ENCODE measurements at regions not wholly inside any gene's neighbourhood (a gene's known extent, or its start where the extent isn't known, plus 50 kb on each side); places are given as distances from the start of the nearest gene placed in this dataset.

GRCh38 chr3:66165660-66166059, 55.1 kb upstream of the SLC25A26 start:
- intact Hi-C loops (cut with DNase I), result no loop called here
- DNase-seq, result no peak
- no peak for ATAC-seq

GRCh38 chr3:66164155-66164554, 56.6 kb upstream of the SLC25A26 start:
- DNase-seq, result no peak
- intact Hi-C loops (cut with DNase I), result no loop called here
- no peak for ATAC-seq

- ATAC-seq (no peak), DNase-seq (no peak)
- intact Hi-C loops (cut with DNase I), result no loop called here
Measured at GRCh38 chr3:66163222-66163621, 57.6 kb upstream of the SLC25A26 start.

GRCh38 chr3:66162766-66163165, 58.0 kb upstream of the SLC25A26 start:
- ATAC-seq (no peak), DNase-seq (no peak)
- intact Hi-C loops (cut with DNase I), result no loop called here

- DNase-seq (no peak), ATAC-seq (no peak)
- intact Hi-C loops (cut with DNase I), result no loop called here
Measured at GRCh38 chr3:66158933-66159683, 61.7 kb upstream of the SLC25A26 start.

- peak; percentile 15 to 27 for ATAC-seq
- intact Hi-C loops (cut with DNase I), result loop anchor here in 1 of 2 donors (5.0 kb wide), 1 partner anchor 43 kb away; no protein-coding TSS in a partner anchor
Measured at GRCh38 chr3:66154444-66154861, 66.3 kb upstream of the SLC25A26 start.

GRCh38 chr3:66153481-66154443, 67.0 kb upstream of the SLC25A26 start:
- DNase-seq (no peak), ATAC-seq (peak; percentile 85)
- intact Hi-C loops (cut with DNase I), result loop anchor here in 1 of 2 donors (5.0 kb wide), 1 partner anchor 44 kb away; no protein-coding TSS in a partner anchor

More at GRCh38 chr3:66154444-66154861, 66.3 kb upstream of the SLC25A26 start:
- no peak for DNase-seq

GRCh38 chr3:66152336-66152735, 68.5 kb upstream of the SLC25A26 start:
- DNase-seq (no peak), ATAC-seq (no peak)
- intact Hi-C loops (cut with DNase I), result loop anchor here in 1 of 2 donors (5.0 kb wide), 1 partner anchor 45 kb away; no protein-coding TSS in a partner anchor

- ATAC-seq (no peak), DNase-seq (no peak)
- intact Hi-C loops (cut with DNase I), result loop anchor here in 1 of 2 donors (5.0 kb wide), 1 partner anchor 46 kb away; no protein-coding TSS in a partner anchor
Measured at GRCh38 chr3:66150977-66151376, 69.8 kb upstream of the SLC25A26 start.

- ATAC-seq (no peak), DNase-seq (no peak)
- intact Hi-C loops (cut with DNase I), result loop anchor here in 1 of 2 donors (10.0 kb wide), 1 partner anchor 364 kb away; no protein-coding TSS in a partner anchor
Measured at GRCh38 chr3:66149269-66149668, 71.5 kb upstream of the SLC25A26 start.

- DNase-seq (no peak), ATAC-seq (no peak)
- intact Hi-C loops (cut with DNase I), result loop anchor here in 1 of 2 donors (10.0 kb wide), 1 partner anchor 361 kb away; no protein-coding TSS in a partner anchor
Measured at GRCh38 chr3:66145408-66145733, 75.4 kb upstream of the SLC25A26 start.

GRCh38 chr3:66144568-66145407, 76.0 kb upstream of the SLC25A26 start:
- ATAC-seq, result no peak
- DNase-seq, result no peak
- intact Hi-C loops (cut with DNase I), result loop anchor here in 1 of 2 donors (10.0 kb wide), 1 partner anchor 360 kb away; no protein-coding TSS in a partner anchor

GRCh38 chr3:66142079-66142478, 78.7 kb upstream of the SLC25A26 start:
- no peak for ATAC-seq
- intact Hi-C loops (cut with DNase I), result loop anchor here in 1 of 2 donors (10.0 kb wide), 1 partner anchor 357 kb away; no protein-coding TSS in a partner anchor
- DNase-seq, result no peak

- DNase-seq, result no peak
- intact Hi-C loops (cut with DNase I), result loop anchor here in 1 of 2 donors (10.0 kb wide), 1 partner anchor 356 kb away; no protein-coding TSS in a partner anchor
- no peak for ATAC-seq
Measured at GRCh38 chr3:66140743-66141372, 79.9 kb upstream of the SLC25A26 start.

GRCh38 chr3:66140106-66140505, 80.7 kb upstream of the SLC25A26 start:
- intact Hi-C loops (cut with DNase I), result loop anchor here in 1 of 2 donors (10.0 kb wide), 1 partner anchor 355 kb away; no protein-coding TSS in a partner anchor
- ATAC-seq (no peak), DNase-seq (no peak)

- intact Hi-C loops (cut with DNase I), result loop anchor here in 1 of 2 donors (10.0 kb wide), 1 partner anchor 85 kb away; no protein-coding TSS in a partner anchor
- DNase-seq, result no peak
- no peak for ATAC-seq
Measured at GRCh38 chr3:66139415-66139814, 81.4 kb upstream of the SLC25A26 start.

GRCh38 chr3:66138336-66139313, 82.2 kb upstream of the SLC25A26 start:
- DNase-seq, result peak; percentile 35
- intact Hi-C loops (cut with DNase I), result loop anchor here (1.0 to 10.0 kb wide), 2 partner anchors 84 to 353 kb away; no protein-coding TSS in a partner anchor
- ATAC-seq, result peak; percentile 89 to 91
